ENCODE measurements at regions not wholly inside any gene's neighbourhood (a gene's known extent, or its start where the extent isn't known, plus 50 kb on each side); places are given as distances from the start of the nearest gene placed in this dataset.
A peak's percentile ranks its signal among the peaks of the same experiment; 100 is the strongest.

DNA sequence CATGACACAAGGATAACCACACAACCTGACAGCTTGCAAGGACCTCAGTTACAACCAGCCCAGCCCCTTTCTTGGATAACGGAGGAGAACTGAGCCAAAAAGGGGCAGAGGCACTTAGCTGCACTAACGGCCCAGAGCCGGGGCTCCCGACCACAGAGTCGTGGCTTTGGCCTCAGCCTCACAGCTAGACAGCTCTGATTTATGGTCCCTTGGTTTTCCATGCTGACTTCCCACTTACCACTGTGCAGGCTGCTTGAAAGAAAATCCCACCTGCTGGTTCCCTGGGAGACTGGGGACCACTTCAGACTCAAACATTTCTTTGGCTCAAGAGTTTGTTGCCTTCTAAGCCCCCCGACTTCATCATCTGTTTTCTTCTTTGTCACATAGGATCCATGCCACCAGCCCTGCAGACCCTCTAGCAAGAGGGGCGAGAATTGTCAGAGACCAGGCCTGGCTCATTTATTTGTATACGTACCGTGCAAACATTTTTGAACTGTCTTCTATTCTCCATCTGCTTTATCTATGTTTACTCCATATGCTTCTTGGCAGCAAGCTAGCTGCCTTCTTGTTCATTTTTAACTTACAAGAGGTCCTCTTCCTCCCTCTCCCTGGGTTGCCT is 352.6 kb upstream of the MYT1L start:
- peaks cover 0 to 8% of the 10 kb centered on the region in 2 donors for H3K36me3 Mint-ChIP-seq
- H3K4me1 Mint-ChIP-seq, result peaks cover 7 to 16% (median 10%) of the 10 kb centered on the region in 3 donors
- ATAC-seq (ENCODE audit: low read depth in 2 of 2), result no peak
- peak overlapping the region in 1 of 8 donors; percentile 73 for H3K4me3 Mint-ChIP-seq
- H3K27me3 Mint-ChIP-seq, result peaks cover 12 to 39% (median 35%) of the 10 kb centered on the region in 3 donors
- no peak for DNase-seq
- H3K27ac Mint-ChIP-seq, result no peak overlapping the region
- H3K9me3 Mint-ChIP-seq, result peaks cover 0 to 4% (median 0%) of the 10 kb centered on the region in 7 donors

DNA sequence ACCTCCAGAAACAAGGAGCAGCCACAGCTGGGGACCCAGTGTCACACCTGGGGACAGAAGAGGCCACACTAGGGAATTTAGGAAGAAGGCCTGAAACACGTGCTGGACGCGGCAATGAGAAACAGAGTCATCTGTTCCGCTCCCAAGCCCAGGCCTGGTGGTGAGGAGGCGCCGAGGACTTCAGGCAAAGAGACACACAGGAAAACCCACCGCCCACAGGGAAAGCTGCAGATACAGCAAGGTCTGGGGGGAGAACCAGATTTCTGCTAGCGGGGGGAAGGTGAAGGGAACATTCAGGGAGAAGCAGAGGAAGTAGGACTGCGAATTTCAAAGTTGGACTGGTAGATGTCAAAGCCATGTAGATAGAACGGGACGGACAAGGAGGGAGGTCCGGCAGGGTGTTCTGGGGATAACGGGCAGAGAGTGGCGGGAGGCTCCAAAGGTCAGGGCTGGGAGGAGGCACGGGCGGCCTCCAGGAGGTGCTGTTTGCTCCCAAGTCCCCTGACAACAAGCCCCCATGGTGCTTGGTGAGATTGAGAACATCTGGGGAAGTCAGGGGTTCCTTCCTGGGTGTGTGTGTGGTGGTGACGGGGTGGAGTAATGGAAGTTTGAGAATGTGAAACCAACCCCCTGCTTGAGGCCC is 351.7 kb upstream of the MYT1L start:
- H3K36me3 Mint-ChIP-seq, result peaks cover 0 to 8% of the 10 kb centered on the region in 2 donors
- no peak overlapping the region for H3K27ac Mint-ChIP-seq
- DNase-seq, result no peak
- peaks cover 7 to 16% (median 10%) of the 10 kb centered on the region in 3 donors for H3K4me1 Mint-ChIP-seq
- no peak for ATAC-seq (ENCODE audit: low read depth in 2 of 2)
- peaks cover 0 to 4% (median 0%) of the 10 kb centered on the region in 7 donors for H3K9me3 Mint-ChIP-seq
- H3K27me3 Mint-ChIP-seq, result peaks cover 12 to 39% (median 35%) of the 10 kb centered on the region in 3 donors
- no peak overlapping the region for H3K4me3 Mint-ChIP-seq

DNA sequence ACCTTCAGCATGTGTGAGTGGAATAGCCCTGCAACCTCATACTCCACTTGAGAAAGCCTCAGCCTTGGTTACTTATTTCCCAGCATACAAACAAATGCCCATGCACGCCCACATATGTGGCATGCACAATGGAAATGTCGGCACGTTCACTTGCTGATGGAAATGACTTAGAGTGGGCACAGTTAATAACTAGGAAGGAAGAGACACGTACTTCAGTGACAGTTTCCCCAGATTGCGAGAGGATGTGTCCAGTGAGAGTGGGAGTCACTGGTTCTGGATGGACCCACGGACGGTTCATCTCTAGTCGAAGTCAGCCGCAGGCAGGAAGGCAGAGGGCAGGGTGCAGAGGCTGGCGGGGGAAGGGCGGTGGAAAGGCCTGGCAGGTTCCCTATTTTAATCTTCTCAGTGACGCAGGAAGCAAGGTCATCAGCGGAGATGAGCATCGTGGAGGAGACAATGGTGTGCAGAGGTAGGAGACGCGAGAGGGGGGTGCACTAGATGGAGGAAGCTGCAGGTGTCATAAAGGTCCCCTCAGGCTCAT is 350.7 kb upstream of the MYT1L start:
- Mint-ChIP-seq H3K27me3 (peaks cover 16 to 39% (median 35%) of the 10 kb centered on the region in 3 donors), H3K9me3 (peaks cover 0 to 4% (median 0%) of the 10 kb centered on the region in 7 donors), H3K4me1 (peaks cover 7 to 16% (median 10%) of the 10 kb centered on the region in 3 donors), H3K4me3 (no peak overlapping the region), H3K27ac (peak overlapping the region in 1 of 6 donors; percentile 79), H3K36me3 (peaks cover 0 to 8% of the 10 kb centered on the region in 2 donors)
- DNase-seq (no peak), ATAC-seq (ENCODE audit: low read depth in 2 of 2) (peak in 1 of 2 donors; percentile 23)

DNA sequence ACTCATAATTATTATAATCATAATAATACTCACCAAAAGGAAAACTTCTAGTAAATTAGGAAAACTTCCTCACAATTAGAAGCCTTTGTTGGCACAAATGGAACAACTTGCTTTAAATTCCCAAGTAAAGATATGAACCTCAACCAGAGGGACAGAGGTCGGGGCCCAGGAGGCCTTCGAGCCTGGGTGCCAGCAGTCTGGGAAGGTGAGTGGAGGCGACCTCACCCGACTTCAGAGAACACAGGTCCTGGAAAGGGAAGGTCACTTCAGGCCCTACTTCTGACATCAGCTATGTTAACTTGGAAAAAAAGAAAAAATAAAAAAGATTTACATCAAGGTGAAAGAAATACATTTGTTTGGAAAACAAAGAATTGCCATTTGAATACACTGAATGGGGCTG is 350.0 kb upstream of the MYT1L start:
- DNase-seq (no peak), ATAC-seq (ENCODE audit: low read depth in 2 of 2) (no peak)
- Mint-ChIP-seq H3K27ac (no peak overlapping the region), H3K9me3 (peaks cover 0 to 4% (median 0%) of the 10 kb centered on the region in 7 donors), H3K4me3 (no peak overlapping the region), H3K27me3 (peaks cover 16 to 34% (median 30%) of the 10 kb centered on the region in 3 donors), H3K4me1 (peaks cover 7 to 11% (median 8%) of the 10 kb centered on the region in 3 donors), H3K36me3 (peaks cover 0 to 8% of the 10 kb centered on the region in 2 donors)

DNA sequence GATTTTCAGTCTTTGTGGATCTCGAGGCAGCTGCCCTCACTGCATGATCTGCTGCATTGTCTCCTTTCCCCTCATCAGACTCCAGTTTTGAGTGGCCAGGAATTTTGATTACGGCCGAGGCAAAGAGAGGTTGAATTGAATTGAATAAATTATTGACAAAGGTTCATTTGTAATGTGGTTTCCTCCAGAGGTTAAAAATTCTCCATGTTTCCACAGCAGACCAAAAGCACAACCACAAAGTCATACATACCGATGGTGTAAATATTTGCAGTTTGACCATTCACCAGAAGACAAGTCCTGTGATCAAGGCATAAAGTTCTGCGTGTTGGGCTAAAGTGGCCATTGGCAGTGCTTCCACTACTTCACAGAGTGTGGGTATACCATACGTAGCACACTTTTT is 343.8 kb upstream of the MYT1L start:
- no peak for ATAC-seq (ENCODE audit: low read depth in 2 of 2)

DNA sequence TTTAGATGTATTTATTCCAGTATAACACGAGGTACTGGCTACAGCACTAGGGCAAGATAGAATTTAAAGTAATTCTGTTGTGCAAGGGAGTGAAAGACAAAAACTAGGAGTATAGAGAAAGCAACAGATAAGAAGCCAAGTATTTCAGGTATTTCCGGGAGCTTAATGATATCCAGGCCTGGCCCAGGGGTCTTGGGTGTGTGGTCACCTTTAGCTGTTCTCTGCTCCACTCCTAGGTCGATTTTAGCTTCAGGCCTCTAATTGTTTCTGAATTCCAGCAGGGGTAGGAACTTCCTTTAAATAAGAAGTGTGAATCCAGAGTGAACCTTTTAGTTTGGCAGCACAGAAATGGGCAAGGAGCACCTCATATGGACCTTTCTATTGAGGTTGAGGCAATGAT is 342.3 kb upstream of the MYT1L start:
- ATAC-seq (ENCODE audit: low read depth in 2 of 2) (no peak), DNase-seq (no peak)
- no peaks in the 10 kb centered on the region for H3K36me3 Mint-ChIP-seq
- H3K27me3 Mint-ChIP-seq, result peaks cover 0 to 8% (median 8%) of the 10 kb centered on the region in 3 donors
- H3K27ac Mint-ChIP-seq, result no peak overlapping the region
- H3K4me1 Mint-ChIP-seq, result no peaks in the 10 kb centered on the region
- peaks cover 0 to 6% (median 0%) of the 10 kb centered on the region in 7 donors for H3K9me3 Mint-ChIP-seq
- no peak overlapping the region for H3K4me3 Mint-ChIP-seq

More for the DNA sequence above, 343.8 kb upstream of the MYT1L start:
- no peak for DNase-seq
- Mint-ChIP-seq H3K27me3 (peaks cover 0 to 8% (median 8%) of the 10 kb centered on the region in 3 donors), H3K4me3 (no peak overlapping the region), H3K9me3 (peaks cover 0 to 6% (median 0%) of the 10 kb centered on the region in 7 donors), H3K36me3 (no peaks in the 10 kb centered on the region), H3K27ac (no peak overlapping the region), H3K4me1 (no peaks in the 10 kb centered on the region)

DNA sequence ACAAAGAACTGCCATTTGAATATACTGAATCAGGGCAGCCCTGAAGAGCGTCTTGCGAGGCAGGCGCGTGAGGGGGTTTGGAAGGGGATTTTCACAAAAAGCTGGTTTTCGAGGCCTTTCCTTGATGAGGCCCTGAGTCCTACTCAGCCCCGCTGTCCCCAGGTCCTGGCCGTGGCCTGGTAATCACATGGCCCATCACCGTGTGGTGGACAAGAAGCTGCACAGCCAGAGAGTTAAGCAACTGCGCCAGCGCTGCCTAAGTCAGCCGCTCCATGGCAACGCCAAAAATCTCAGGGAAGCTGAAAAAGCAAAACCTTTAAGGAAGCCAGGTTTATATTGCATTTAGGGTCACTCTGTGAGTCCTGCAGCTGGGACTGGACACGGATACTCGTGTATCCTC is 341.2 kb upstream of the MYT1L start:
- DNase-seq, result no peak
- Mint-ChIP-seq H3K4me3 (no peak overlapping the region), H3K4me1 (no peaks in the 10 kb centered on the region), H3K27ac (no peak overlapping the region), H3K36me3 (no peaks in the 10 kb centered on the region), H3K27me3 (peaks cover 0 to 8% (median 8%) of the 10 kb centered on the region in 3 donors), H3K9me3 (peaks cover 0 to 6% (median 0%) of the 10 kb centered on the region in 7 donors)
- ATAC-seq (ENCODE audit: low read depth in 2 of 2), result no peak

DNA sequence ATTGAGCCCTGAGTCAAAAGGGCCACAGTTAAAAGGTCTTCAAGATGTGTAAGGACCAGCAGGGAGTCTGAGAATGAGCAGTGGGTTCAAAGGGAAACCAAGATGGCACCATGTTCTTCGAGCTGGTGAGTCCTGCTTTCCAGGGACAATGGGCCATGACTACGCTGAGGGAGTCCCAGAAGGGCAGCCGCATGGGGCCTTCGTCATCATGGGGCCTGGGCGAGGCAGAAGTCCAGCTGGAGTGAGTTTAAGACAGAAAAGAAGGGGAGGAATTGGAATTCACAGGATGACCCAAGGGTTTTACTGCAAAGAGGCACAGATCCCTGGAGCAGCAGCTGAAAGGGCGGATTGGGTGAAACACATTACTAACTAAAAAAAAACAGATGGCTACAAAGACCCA is 340.8 kb upstream of the MYT1L start:
- Mint-ChIP-seq H3K4me3 (no peak overlapping the region), H3K4me1 (no peaks in the 10 kb centered on the region), H3K36me3 (no peaks in the 10 kb centered on the region), H3K27ac (no peak overlapping the region), H3K9me3 (peaks cover 0 to 6% (median 0%) of the 10 kb centered on the region in 7 donors), H3K27me3 (peaks cover 0 to 8% (median 4%) of the 10 kb centered on the region in 3 donors)
- DNase-seq (no peak), ATAC-seq (ENCODE audit: low read depth in 2 of 2) (no peak)

DNA sequence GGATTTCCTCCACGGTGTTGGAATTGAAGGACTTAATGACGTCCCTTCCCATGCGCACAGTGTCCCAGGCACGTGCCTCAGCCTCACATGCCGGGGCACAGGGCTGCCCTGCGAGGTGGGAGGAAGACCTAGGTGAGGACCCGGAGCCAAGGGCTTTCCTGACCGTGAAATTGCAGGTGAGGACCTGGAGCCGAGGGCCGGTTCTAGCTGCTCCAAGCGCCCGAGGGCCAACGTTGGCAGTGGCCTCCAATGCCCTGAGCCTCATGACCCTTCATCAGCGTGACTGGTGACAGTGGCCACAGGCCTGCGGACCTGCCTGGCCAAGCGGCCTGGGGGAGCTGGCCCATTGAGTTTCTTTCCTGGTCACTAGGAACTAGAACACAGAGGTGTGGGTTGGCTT is 338.2 kb upstream of the MYT1L start:
- Mint-ChIP-seq H3K27ac (no peak overlapping the region), H3K4me3 (no peak overlapping the region), H3K36me3 (no peaks in the 10 kb centered on the region), H3K4me1 (no peaks in the 10 kb centered on the region), H3K27me3 (peaks cover 0 to 14% (median 8%) of the 10 kb centered on the region in 3 donors), H3K9me3 (peaks cover 0 to 9% (median 0%) of the 10 kb centered on the region in 7 donors)
- DNase-seq, result no peak
- ATAC-seq (ENCODE audit: low read depth in 2 of 2), result no peak

DNA sequence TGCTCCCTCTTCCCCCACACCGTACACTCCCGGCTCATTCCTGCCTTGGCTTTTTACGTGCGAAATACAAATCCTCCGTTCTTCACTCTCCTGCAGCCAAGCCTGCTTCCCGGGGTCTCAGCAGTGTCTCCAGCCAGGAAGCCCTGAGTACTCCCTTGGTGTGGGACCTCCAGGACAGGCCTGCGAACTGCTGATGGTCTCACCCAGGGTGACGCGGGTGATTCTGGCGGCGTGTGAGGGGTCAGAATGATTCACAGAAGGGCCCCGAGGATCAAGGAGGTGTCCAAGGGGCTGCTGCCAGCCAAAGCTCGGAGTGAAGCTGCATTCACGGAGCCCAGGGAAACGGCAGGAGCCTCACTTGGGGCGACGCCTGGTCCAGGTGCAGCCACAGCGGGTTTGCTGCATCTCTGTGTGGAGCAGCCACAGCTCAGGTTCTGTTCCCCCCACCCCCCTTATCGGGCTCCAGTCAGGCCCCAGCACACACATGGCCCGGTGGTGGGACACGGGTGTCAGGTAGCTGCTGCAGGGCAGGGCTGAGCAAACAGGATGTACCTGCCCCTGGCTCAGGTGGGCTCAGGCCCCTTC is 337.7 kb upstream of the MYT1L start:
- no peak for DNase-seq
- no peak for ATAC-seq (ENCODE audit: low read depth in 2 of 2)
- no peaks in the 10 kb centered on the region for H3K4me1 Mint-ChIP-seq
- H3K9me3 Mint-ChIP-seq, result peaks cover 0 to 10% (median 0%) of the 10 kb centered on the region in 7 donors
- H3K27ac Mint-ChIP-seq, result no peak overlapping the region
- H3K36me3 Mint-ChIP-seq, result no peaks in the 10 kb centered on the region
- peaks cover 0 to 18% (median 9%) of the 10 kb centered on the region in 3 donors for H3K27me3 Mint-ChIP-seq
- H3K4me3 Mint-ChIP-seq, result no peak overlapping the region

DNA sequence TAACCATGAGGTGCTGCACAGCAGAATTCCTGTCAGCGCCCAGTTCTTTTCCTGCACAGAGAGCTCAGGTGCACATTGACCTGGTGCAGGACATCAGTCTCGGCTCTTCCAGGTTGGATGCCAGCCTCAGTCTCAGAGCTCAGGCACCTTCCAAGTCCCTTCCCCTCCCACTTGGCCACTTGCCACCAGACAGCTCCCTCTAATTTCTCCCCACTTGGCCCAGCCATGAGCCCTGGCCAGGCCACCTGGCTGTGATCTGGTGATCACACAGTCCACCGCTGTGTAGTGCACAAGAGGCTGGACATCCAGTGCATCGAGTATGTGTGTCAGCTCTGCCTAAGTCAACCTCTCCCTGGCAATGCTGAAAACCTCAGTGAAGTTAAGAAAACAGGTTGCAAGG is 336.6 kb upstream of the MYT1L start:
- Mint-ChIP-seq H3K27ac (no peak overlapping the region), H3K4me1 (no peaks in the 10 kb centered on the region), H3K27me3 (peaks cover 0 to 18% (median 9%) of the 10 kb centered on the region in 3 donors), H3K4me3 (no peak overlapping the region), H3K9me3 (peaks cover 0 to 10% (median 0%) of the 10 kb centered on the region in 7 donors), H3K36me3 (no peaks in the 10 kb centered on the region)
- ATAC-seq (ENCODE audit: low read depth in 2 of 2), result no peak
- DNase-seq, result no peak

DNA sequence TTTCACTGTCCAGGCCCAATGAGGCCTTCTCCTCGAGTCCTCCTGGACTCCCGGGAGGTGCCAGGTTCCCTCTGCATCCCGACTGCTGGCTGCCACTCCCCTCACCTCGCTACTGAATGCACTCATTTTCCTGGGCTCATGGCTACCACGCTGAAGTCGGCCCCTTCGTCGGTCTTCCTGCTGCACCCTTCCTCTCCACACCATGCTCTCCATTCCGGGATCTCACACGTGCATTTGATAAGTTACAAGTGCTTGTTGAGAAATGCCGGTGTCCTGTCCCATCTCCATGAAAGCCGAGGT is 334.7 kb upstream of the MYT1L start:
- H3K4me1 Mint-ChIP-seq, result no peaks in the 10 kb centered on the region
- H3K36me3 Mint-ChIP-seq, result no peaks in the 10 kb centered on the region
- ATAC-seq (ENCODE audit: low read depth in 2 of 2), result no peak
- no peak overlapping the region for H3K4me3 Mint-ChIP-seq
- no peak for DNase-seq
- peaks cover 0 to 13% (median 9%) of the 10 kb centered on the region in 3 donors for H3K27me3 Mint-ChIP-seq
- H3K9me3 Mint-ChIP-seq, result peaks cover 0 to 7% (median 3%) of the 10 kb centered on the region in 7 donors
- H3K27ac Mint-ChIP-seq, result no peak overlapping the region

DNA sequence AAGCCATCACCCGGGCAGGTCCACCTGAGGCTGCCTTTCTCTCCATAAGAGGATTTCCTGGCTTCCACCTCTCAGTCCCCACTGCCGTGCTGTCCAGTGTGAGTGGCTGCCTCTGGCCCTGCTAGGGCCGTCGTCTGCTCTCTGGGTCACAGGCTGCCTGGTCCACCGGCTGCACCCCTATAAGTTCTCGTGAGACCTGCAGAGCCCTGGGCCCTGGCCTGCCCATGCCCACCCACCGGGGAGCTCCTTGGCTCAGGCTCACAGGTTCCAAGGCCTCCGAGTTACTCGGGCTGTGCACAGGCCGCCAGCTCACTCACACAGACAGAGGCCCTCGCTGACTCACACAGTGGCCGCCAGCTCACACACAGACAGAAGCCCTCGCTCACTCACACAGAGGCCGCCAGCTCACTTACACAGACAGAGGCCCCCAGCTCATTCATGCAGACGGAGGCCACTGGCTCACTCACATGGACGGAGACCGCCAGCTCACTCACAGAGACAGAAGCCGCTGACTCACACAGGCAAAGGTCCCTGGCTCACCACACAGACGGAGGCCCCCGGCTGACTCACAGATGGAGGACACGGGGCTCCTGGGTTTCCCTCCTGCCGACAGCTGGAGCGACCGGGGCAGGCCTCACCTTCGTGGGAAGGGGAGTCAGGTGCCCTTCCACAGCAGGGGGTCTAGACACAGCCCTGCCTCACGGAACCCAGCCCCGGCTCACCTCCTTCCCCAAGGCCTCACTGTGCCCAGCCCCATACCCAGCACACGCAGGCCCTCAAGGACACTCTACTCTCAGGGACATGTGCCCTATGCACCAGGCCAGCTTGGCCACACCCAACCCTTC is 334.1 kb upstream of the MYT1L start:
- Mint-ChIP-seq H3K27me3 (peaks cover 0 to 10% (median 4%) of the 10 kb centered on the region in 3 donors), H3K9me3 (peaks cover 3 to 11% (median 6%) of the 10 kb centered on the region in 7 donors), H3K4me3 (no peak overlapping the region), H3K36me3 (peaks cover 0 to 5% of the 10 kb centered on the region in 2 donors), H3K4me1 (no peaks in the 10 kb centered on the region), H3K27ac (no peak overlapping the region)
- DNase-seq (no peak), ATAC-seq (ENCODE audit: low read depth in 2 of 2) (no peak)
